ENCODE measurements at regions not wholly inside any gene's neighbourhood (a gene's known extent, or its start where the extent isn't known, plus 50 kb on each side); places are given as distances from the start of the nearest gene placed in this dataset.

- TF ChIP-seq CTCF (IDR thresholded peaks at IDR 0.05): no peak
- no peak for TF ChIP-seq POLR2A (IDR thresholded peaks at IDR 0.05)
- TF ChIP-seq POLR2AphosphoS5 (IDR thresholded peaks at IDR 0.05): no peak
- TF ChIP-seq EP300 (IDR thresholded peaks at IDR 0.05; ENCODE audit: low read depth): no peak
Observed at GRCh38 chr2:138444411-138444810, 57.2 kb upstream of the SPOPL start.

Measured in transverse colon (tissue), 4 donors.